ENCODE measurements at regions not wholly inside any gene's neighbourhood (a gene's known extent, or its start where the extent isn't known, plus 50 kb on each side); places are given as distances from the start of the nearest gene placed in this dataset.

DNA sequence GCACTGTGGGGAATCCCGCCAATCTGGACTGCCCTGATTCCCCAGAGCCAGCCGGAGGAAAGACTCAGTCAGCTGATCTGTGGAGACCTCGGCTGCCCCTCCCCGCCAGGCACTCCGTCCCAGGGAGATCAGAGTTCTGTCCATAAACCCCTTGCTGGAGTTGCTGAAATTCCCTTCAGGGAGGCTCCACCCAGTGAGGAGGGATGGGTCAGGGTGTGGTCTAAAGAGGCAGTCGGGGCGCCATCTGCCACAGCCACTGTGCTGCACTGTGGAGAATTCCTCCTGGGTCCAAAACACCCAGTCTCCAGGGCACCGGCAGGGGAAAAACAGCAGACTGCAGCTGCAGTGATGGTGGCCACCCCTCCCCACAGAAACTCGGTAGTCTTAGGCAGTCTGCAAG, 1922.3 kb upstream of the FLRT2 start:
- TF ChIP-seq EZH2 (IDR thresholded peaks at IDR 0.05) (no peak), POLR2AphosphoS5 (IDR thresholded peaks at IDR 0.05; ENCODE audit: borderline replicate concordance, low read depth, low read length) (no peak), FOXP2 (optimal IDR thresholded peaks at IDR 0.05; ENCODE audit: control extremely low read depth, extremely low read length, insufficient read depth) (no peak)
